GM12892 (cell line): ENCODE measurements at regions not wholly inside any gene's neighbourhood (a gene's known extent, or its start where the extent isn't known, plus 50 kb on each side); places are given as distances from the start of the nearest gene placed in this dataset.

Experiments
- POLR2A ChIP-seq: IDR thresholded peaks from 2 replicates; pipeline ENCODE4 v1.6.1; 2011; ENCODE audit warnings: low read depth, low read length, control low read depth
- POLR2AphosphoS5 ChIP-seq: IDR thresholded peaks from 2 replicates; pipeline ENCODE4 v1.6.1; 2011; ENCODE audit warnings: low read depth, low read length, control low read depth
- TAF1 ChIP-seq: IDR thresholded peaks from 2 replicates; pipeline ENCODE4 v1.6.1; 2011; ENCODE audit warnings: low read depth, mild to moderate bottlenecking, control low read depth, low read length, borderline replicate concordance

DNA sequence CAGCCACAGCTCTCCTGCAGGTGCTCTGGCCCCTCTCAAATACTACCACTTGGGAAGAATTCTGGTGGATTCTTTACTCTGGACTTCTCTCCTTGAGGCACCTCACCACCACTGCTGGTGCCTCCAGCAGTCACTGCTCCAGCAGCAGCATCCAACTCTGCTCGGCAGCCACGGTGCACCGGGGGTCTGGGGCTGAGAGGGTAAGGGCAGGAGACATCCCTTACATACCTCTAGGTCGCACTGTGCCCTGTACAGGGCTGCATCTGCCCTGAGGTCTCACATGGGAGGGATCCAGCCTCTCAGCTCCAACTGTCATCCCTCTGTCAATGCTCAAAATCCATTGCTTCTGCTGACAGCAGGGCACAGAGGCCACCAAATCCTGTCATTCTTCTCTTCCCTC, 588.2 kb downstream of the CDK5RAP2 start:
- TF ChIP-seq POLR2AphosphoS5 (no peak), POLR2A (no peak), TAF1 (no peak)
